ENCODE measurements at regions not wholly inside any gene's neighbourhood (a gene's known extent, or its start where the extent isn't known, plus 50 kb on each side); places are given as distances from the start of the nearest gene placed in this dataset.
"Not testable (repeated sequence)": the region's sequence is repeated elsewhere in the genome, so short reads cannot be mapped to it uniquely, and the experiment has no call there.

DNA sequence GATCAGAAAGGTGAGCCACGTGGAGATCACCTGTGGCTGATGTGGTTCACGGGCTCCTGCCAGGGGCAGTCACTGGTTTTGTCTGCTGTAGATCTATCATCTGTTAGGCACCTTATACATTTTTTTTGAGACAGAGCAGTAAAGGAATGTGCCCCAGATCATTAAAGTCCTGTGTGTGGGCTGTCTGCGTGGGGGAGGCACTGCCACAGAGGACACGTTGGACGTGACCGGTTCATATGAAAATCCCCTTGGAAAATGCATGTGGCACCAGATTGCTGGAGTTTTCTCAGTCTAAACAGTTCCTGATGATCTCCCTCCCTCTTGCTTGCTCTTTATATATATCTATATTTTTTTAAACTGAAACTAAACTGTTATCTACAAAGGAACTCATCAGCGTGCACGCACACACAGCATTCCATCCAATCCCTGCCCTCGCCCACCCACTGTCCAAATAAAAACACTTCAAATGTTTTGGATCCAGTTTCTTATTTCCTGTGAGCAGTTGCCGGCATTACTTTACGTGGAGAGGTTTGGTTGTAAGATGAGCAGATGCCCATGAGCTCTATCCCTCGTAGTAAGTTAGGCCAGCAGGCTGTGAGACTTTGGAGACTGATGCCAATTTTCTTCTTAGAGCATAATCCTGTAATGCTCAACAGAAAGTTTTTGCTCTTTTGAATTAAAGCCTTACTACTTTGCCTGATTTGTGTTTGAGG is 161.6 kb upstream of the EXOC2 start:
- no peak for TF ChIP-seq SPI1 (IDR thresholded peaks at IDR 0.05; ENCODE audit: borderline replicate concordance, low read depth)
- TF ChIP-seq POLR2AphosphoS5 (IDR thresholded peaks at IDR 0.05; ENCODE audit: low read depth), result no peak
- TF ChIP-seq, protein P1, sequence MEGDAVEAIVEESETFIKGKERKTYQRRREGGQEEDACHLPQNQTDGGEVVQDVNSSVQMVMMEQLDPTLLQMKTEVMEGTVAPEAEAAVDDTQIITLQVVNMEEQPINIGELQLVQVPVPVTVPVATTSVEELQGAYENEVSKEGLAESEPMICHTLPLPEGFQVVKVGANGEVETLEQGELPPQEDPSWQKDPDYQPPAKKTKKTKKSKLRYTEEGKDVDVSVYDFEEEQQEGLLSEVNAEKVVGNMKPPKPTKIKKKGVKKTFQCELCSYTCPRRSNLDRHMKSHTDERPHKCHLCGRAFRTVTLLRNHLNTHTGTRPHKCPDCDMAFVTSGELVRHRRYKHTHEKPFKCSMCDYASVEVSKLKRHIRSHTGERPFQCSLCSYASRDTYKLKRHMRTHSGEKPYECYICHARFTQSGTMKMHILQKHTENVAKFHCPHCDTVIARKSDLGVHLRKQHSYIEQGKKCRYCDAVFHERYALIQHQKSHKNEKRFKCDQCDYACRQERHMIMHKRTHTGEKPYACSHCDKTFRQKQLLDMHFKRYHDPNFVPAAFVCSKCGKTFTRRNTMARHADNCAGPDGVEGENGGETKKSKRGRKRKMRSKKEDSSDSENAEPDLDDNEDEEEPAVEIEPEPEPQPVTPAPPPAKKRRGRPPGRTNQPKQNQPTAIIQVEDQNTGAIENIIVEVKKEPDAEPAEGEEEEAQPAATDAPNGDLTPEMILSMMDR (IDR thresholded peaks at IDR 0.05; ENCODE audit: insufficient read depth, low read length), result no peak
- TF ChIP-seq, protein P2, sequence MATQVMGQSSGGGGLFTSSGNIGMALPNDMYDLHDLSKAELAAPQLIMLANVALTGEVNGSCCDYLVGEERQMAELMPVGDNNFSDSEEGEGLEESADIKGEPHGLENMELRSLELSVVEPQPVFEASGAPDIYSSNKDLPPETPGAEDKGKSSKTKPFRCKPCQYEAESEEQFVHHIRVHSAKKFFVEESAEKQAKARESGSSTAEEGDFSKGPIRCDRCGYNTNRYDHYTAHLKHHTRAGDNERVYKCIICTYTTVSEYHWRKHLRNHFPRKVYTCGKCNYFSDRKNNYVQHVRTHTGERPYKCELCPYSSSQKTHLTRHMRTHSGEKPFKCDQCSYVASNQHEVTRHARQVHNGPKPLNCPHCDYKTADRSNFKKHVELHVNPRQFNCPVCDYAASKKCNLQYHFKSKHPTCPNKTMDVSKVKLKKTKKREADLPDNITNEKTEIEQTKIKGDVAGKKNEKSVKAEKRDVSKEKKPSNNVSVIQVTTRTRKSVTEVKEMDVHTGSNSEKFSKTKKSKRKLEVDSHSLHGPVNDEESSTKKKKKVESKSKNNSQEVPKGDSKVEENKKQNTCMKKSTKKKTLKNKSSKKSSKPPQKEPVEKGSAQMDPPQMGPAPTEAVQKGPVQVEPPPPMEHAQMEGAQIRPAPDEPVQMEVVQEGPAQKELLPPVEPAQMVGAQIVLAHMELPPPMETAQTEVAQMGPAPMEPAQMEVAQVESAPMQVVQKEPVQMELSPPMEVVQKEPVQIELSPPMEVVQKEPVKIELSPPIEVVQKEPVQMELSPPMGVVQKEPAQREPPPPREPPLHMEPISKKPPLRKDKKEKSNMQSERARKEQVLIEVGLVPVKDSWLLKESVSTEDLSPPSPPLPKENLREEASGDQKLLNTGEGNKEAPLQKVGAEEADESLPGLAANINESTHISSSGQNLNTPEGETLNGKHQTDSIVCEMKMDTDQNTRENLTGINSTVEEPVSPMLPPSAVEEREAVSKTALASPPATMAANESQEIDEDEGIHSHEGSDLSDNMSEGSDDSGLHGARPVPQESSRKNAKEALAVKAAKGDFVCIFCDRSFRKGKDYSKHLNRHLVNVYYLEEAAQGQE (IDR thresholded peaks at IDR 0.05; ENCODE audit: insufficient replicate concordance, low read depth), result no peak
- no peak for TF ChIP-seq GABPA (IDR thresholded peaks at IDR 0.05; ENCODE audit: low read depth)
- Histone ChIP-seq H3K27ac (replicated peaks) (no peak overlapping the region), H3K4me3 (replicated peaks; ENCODE audit: insufficient read depth, low read length) (no peak overlapping the region), H3K27me3 (ENCODE audit: insufficient read depth, poor library complexity, severe bottlenecking) (no peaks in the 10 kb centered on the region)
- no peak for DNase-seq (ENCODE audit: low read depth in 1 of 2, low spot score in 1 of 2)

DNA sequence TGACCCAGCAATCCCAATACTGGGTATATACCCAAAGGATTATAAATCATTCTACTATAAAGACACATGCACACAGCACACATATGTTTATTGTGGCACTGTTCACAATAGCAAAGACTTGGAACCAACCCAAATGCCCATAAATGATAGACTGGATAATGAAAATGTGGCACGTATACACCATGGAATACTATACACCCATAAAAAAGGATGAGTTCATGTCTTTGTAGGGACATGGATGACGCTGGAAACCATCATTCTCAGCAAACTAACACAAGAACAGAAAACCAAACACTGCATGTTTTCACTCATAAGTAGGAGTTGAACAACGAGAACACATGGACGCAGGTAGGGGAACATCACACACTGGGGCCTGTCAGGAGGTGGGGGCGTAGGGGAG is 159.3 kb upstream of the EXOC2 start:
- not testable (repeated sequence) for H3K4me3 ChIP-seq (replicated peaks; ENCODE audit: insufficient read depth, low read length); DNase-seq (ENCODE audit: low read depth in 1 of 2, low spot score in 1 of 2); H3K27me3 ChIP-seq (ENCODE audit: insufficient read depth, poor library complexity, severe bottlenecking); H3K27ac ChIP-seq (replicated peaks)

DNA sequence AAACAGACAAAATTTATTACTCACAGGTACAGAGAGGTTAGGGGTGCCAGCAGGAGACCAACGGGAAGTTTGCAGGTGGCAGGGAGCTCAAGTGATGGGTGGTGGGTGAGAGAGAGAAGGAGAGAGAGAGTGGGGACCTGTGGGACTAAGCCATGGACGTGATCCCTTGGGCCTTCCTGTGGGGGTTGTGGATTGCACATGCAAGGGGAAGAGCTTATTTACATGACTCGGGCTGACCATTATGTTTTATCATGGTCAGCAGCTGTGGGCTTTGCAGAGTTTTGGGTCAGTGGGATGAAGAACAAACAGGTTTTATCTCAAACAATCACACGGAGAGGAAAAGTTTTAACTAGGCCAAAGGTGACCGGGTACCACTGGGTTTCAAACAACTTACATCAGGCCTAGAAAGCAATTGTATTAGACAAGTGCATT is 156.2 kb upstream of the EXOC2 start:
- DNase-seq (ENCODE audit: low read depth in 1 of 2, low spot score in 1 of 2), result no peak
- no peak for TF ChIP-seq SPI1 (IDR thresholded peaks at IDR 0.05; ENCODE audit: borderline replicate concordance, low read depth)
- TF ChIP-seq, protein P1 (IDR thresholded peaks at IDR 0.05; ENCODE audit: insufficient read depth, low read length), result no peak
- H3K4me3 ChIP-seq (replicated peaks; ENCODE audit: insufficient read depth, low read length), result no peak overlapping the region
- no peaks in the 10 kb centered on the region for H3K27me3 ChIP-seq (ENCODE audit: insufficient read depth, poor library complexity, severe bottlenecking)
- H3K27ac ChIP-seq (replicated peaks), result no peak overlapping the region

DNA sequence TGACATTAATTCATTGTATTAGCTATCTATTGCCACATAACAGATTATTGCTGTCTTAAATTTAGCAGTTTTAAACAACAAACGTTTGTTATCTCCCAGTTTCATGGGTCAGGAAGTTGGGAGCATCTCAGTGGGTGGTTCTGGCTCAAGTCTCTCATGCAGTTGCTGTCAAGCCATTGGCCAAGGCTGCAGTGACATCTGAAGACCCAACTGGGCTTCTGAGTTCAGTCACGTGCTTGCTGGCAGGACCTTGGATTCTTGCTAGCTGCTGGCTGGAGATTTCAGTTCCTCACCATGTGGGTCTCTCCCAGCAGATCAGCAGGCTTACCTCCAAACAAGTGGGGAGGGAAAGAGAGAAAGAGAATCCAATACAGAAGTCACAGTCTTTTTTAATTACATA is 152.6 kb upstream of the EXOC2 start:
- Histone ChIP-seq H3K4me3 (replicated peaks; ENCODE audit: insufficient read depth, low read length) (no peak overlapping the region), H3K27ac (replicated peaks) (no peak overlapping the region), H3K27me3 (ENCODE audit: insufficient read depth, poor library complexity, severe bottlenecking) (peaks cover 2% of the 10 kb centered on the region)
- no peak for DNase-seq (ENCODE audit: low read depth in 1 of 2, low spot score in 1 of 2)
- TF ChIP-seq SPI1 (IDR thresholded peaks at IDR 0.05; ENCODE audit: borderline replicate concordance, low read depth), result no peak
- TF ChIP-seq POLR2AphosphoS5 (IDR thresholded peaks at IDR 0.05; ENCODE audit: low read depth), result no peak
- no peak for TF ChIP-seq GABPA (IDR thresholded peaks at IDR 0.05; ENCODE audit: low read depth)
- TF ChIP-seq, protein P2 (IDR thresholded peaks at IDR 0.05; ENCODE audit: insufficient replicate concordance, low read depth), result no peak
- TF ChIP-seq, protein P1 (IDR thresholded peaks at IDR 0.05; ENCODE audit: insufficient read depth, low read length), result no peak

All from HL-60 (cell line).